Mucosa of rectum (tissue), 2 donors: ENCODE measurements at regions not wholly inside any gene's neighbourhood (a gene's known extent, or its start where the extent isn't known, plus 50 kb on each side); places are given as distances from the start of the nearest gene placed in this dataset.
"Not testable (repeated sequence)": the region's sequence is repeated elsewhere in the genome, so short reads cannot be mapped to it uniquely, and the experiment has no call there.

Source experiments
- H3K27ac ChIP-seq, 2 donors: one replicate each; pipeline ENCODE4 v1.7.0; 2013; ENCODE audit warnings: inconsistent platforms in 2 of 2, low read depth in 2 of 2, low read length in 2 of 2
- H3K27me3 ChIP-seq, 2 donors: one replicate each; pipeline ENCODE4 v1.7.0; 2013; ENCODE audit warnings: low read length in 2 of 2; ENCODE audit not compliant: control insufficient read depth in 2 of 2, insufficient read depth in 2 of 2
- H3K36me3 ChIP-seq, 2 donors: one replicate each; pipeline ENCODE4 v1.7.0; 2013; ENCODE audit warnings: low read length in 2 of 2; ENCODE audit not compliant: control insufficient read depth in 2 of 2, insufficient read depth in 2 of 2
- H3K4me1 ChIP-seq, 2 donors: one replicate each; pipeline ENCODE4 v1.7.0; 2013; ENCODE audit warnings: low read length in 2 of 2, mild to moderate bottlenecking in 1 of 2; ENCODE audit not compliant: control insufficient read depth in 2 of 2, insufficient read depth in 2 of 2
- H3K4me3 ChIP-seq, 2 donors: one replicate each; pipeline ENCODE4 v1.7.0; 2013; ENCODE audit warnings: low read length in 2 of 2
- H3K9ac ChIP-seq, 2 donors: one replicate each; pipeline ENCODE4 v1.7.0; 2013; ENCODE audit warnings: low read length in 2 of 2, low read depth in 1 of 2, mild to moderate bottlenecking in 1 of 2
- H3K9me3 ChIP-seq, 2 donors: one replicate each; pipeline ENCODE4 v1.7.0; 2013; ENCODE audit warnings: low read length in 2 of 2; ENCODE audit not compliant: control insufficient read depth in 2 of 2
- donor health status: healthy.
- donor health status: Normal muscosa, but diverticular disease.

DNA sequence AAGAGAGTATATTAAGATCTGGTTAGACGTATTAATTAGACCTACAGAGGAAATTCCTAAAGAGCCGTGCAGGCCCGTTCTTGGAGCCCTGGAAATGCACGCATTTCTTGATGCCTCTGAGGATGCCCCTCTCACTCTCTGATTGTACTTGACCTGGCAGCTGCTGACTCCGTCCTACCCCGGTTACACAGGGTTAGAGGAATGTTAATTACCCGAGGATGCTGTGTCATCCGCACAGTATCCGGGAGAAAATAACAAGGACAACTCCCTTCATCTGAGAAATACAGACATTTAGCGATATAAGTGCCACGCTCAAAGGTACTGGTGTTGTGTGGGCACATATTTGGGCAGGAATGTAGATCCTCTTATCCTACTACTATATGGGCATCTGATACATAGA is 404.6 kb upstream of the FAT1 start:
- H3K4me3 ChIP-seq: no peak overlapping the region
- no peak overlapping the region for H3K27ac ChIP-seq
- H3K4me1 ChIP-seq: no peaks in the 10 kb centered on the region
- no peak overlapping the region for H3K9ac ChIP-seq
- H3K36me3 ChIP-seq: no peaks in the 10 kb centered on the region
- no peaks in the 10 kb centered on the region for H3K27me3 ChIP-seq
- H3K9me3 ChIP-seq: no peaks in the 10 kb centered on the region

DNA sequence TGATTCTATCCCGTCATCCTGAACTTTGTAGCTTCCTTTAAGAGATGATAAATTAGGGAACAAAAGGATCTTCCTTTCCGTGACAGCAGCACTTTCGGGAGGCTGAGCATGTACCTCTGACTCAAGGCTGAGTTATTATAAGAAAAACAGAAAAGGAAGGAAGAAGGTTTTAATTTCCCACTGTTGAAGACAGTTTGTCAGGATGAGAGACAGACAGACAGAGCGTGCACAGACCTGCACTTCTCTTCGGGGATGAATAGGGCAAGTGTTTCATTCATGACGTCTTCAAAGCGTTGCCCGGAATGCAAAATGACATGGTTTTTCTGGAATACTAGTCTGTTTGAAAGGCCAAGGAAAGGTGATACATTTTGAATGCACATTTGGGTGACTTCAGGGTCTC is 405.3 kb upstream of the FAT1 start:
- Histone ChIP-seq H3K36me3 (no peaks in the 10 kb centered on the region), H3K27ac (no peak overlapping the region), H3K4me3 (no peak overlapping the region), H3K9ac (no peak overlapping the region), H3K27me3 (no peaks in the 10 kb centered on the region), H3K9me3 (no peaks in the 10 kb centered on the region), H3K4me1 (no peaks in the 10 kb centered on the region)

DNA sequence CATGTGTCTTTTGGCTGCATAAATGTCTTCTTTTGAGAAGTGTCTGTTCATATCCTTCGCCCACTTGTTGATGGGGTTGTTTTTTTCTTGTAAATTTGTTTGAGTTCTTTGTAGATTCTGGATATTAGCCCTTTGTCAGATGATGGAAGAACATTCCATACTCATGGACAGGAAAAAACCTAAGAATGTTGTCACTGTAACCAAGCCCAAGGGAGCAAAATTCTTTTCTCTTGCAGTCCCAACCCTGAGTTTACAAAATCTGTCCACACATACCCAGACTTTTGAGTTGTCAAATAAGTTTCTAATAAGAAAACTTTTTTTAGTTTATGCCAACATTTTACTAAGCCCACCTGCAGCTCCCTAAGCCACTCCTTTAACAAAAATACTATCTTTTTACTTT is 408.2 kb upstream of the FAT1 start:
- not testable (repeated sequence) for H3K9me3 ChIP-seq, H3K36me3 ChIP-seq, H3K4me3 ChIP-seq

GRCh38 chr4:187135878-187136277 is 412.2 kb upstream of the FAT1 start:
- H3K27me3 ChIP-seq: no peaks in the 10 kb centered on the region
- no peak overlapping the region for H3K4me3 ChIP-seq
- peaks cover 0 to 7% of the 10 kb centered on the region in 2 donors for H3K4me1 ChIP-seq
- H3K27ac ChIP-seq: no peak overlapping the region
- no peaks in the 10 kb centered on the region for H3K9me3 ChIP-seq
- no peak overlapping the region for H3K9ac ChIP-seq
- no peaks in the 10 kb centered on the region for H3K36me3 ChIP-seq

More for the DNA sequence above, 408.2 kb upstream of the FAT1 start:
- H3K27ac ChIP-seq, H3K9ac ChIP-seq, H3K27me3 ChIP-seq, H3K4me1 ChIP-seq: not testable (repeated sequence)

- Histone ChIP-seq H3K27me3 (no peaks in the 10 kb centered on the region), H3K4me3 (no peak overlapping the region)
Measured at GRCh38 chr4:187139141-187139540, 415.5 kb upstream of the FAT1 start.

DNA sequence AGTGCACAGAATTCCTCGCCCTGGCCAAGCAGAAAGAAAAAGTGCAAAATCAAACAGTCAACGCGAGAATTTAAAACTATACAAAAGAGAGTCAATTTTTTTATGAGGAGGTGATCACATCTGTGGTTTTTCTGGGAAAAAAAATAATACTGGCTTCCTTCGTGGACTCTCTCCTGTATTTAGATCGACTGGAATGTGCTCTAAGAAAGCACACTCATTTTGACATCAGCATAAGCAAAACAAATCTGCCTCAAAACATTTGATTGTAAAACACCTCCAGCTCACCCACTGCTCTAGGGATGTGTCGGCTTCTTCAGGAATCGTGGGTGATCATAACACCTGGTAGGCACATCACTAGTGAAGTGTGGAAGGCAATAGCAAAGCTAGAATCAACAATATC is 417.4 kb upstream of the FAT1 start:
- Histone ChIP-seq H3K36me3 (no peaks in the 10 kb centered on the region), H3K4me3 (no peak overlapping the region), H3K27me3 (no peaks in the 10 kb centered on the region), H3K9ac (no peak overlapping the region), H3K4me1 (peaks cover 0 to 7% of the 10 kb centered on the region in 2 donors), H3K9me3 (no peaks in the 10 kb centered on the region), H3K27ac (no peak overlapping the region)

More at GRCh38 chr4:187139141-187139540, 415.5 kb upstream of the FAT1 start:
- Histone ChIP-seq H3K9ac (no peak overlapping the region), H3K4me1 (peaks cover 0 to 7% of the 10 kb centered on the region in 2 donors), H3K27ac (no peak overlapping the region), H3K9me3 (no peaks in the 10 kb centered on the region), H3K36me3 (no peaks in the 10 kb centered on the region)

- Histone ChIP-seq H3K9me3 (no peaks in the 10 kb centered on the region), H3K36me3 (no peaks in the 10 kb centered on the region), H3K9ac (no peak overlapping the region), H3K27ac (no peak overlapping the region), H3K27me3 (no peaks in the 10 kb centered on the region), H3K4me3 (no peak overlapping the region), H3K4me1 (no peaks in the 10 kb centered on the region)
Measured at GRCh38 chr4:187149229-187149945, 425.7 kb upstream of the FAT1 start.

- no peaks in the 10 kb centered on the region for H3K36me3 ChIP-seq
- H3K4me1 ChIP-seq: no peaks in the 10 kb centered on the region
- no peak overlapping the region for H3K4me3 ChIP-seq
- no peak overlapping the region for H3K27ac ChIP-seq
- H3K27me3 ChIP-seq: no peaks in the 10 kb centered on the region
- no peak overlapping the region for H3K9ac ChIP-seq
- H3K9me3 ChIP-seq: no peaks in the 10 kb centered on the region
Measured at GRCh38 chr4:187157380-187157958, 433.8 kb upstream of the FAT1 start.

DNA sequence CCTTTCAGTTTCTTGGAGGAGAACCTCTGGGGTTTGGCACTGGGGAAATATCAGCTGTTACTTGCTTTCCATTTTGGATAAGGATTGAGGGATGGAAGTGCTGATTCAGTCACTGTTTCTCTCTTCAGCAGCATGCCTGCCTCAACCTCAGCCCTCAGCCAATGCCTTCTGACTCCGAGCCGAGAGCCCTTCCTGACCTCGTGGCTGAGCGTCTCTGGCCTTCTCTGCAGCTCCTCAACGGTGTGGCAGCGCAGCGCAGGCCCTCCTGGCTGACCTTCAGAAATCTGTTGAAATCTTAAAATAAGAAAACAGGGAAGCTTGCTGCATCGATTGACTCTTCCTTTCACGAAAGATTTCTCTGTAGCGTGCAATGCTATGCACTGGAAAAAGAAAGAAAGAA is 434.3 kb upstream of the FAT1 start:
- no peak overlapping the region for H3K27ac ChIP-seq
- H3K4me1 ChIP-seq: no peaks in the 10 kb centered on the region
- H3K4me3 ChIP-seq: no peak overlapping the region
- H3K27me3 ChIP-seq: no peaks in the 10 kb centered on the region
- H3K9me3 ChIP-seq: no peaks in the 10 kb centered on the region
- no peaks in the 10 kb centered on the region for H3K36me3 ChIP-seq
- no peak overlapping the region for H3K9ac ChIP-seq

- H3K36me3 ChIP-seq: no peaks in the 10 kb centered on the region
- H3K27me3 ChIP-seq: no peaks in the 10 kb centered on the region
- no peak overlapping the region for H3K4me3 ChIP-seq
- H3K27ac ChIP-seq: no peak overlapping the region
- no peaks in the 10 kb centered on the region for H3K4me1 ChIP-seq
- H3K9ac ChIP-seq: no peak overlapping the region
- no peaks in the 10 kb centered on the region for H3K9me3 ChIP-seq
Measured at GRCh38 chr4:187160486-187160885, 436.8 kb upstream of the FAT1 start.
